HepG2 (cell line): ENCODE measurements at regions not wholly inside any gene's neighbourhood (a gene's known extent, or its start where the extent isn't known, plus 50 kb on each side); places are given as distances from the start of the nearest gene placed in this dataset.

Experiments used
- ATAC-seq: fragments of 200-7000 bp; cut with Tn5 transposase; 3 replicates; pipeline ENCODE4 v1.9.1; 2020; ENCODE audit warnings: mild to moderate bottlenecking, moderate library complexity
- BruUV-seq: library from RNA; stranded (reverse); fragments of 400-500 nt; replicated peaks from 2 replicates; lab custom pipeline; 2021; lab: Mats Ljungman, UMichigan
- CTCF ChIA-PET: fragments of 300-600 bp; formaldehyde crosslinking; extraction: SDS; loops from one replicate; lab custom pipeline; 2021; ENCODE audit warnings: low total read pairs, inconsistent platforms, low intra/inter-chr PET ratio; lab: Yijun Ruan, JAX
- POLR2A ChIA-PET: fragments of 350-600 bp; sonication (Branson Sonifier 250); formaldehyde crosslinking; loops from one replicate; lab custom pipeline; 2020; ENCODE audit warnings: antibody characterized with exemption, inconsistent platforms; lab: Yijun Ruan, JAX
- DNase-seq: peaks from one replicate; pipeline ENCODE4 v3.0.0-alpha.2; 2015; ENCODE audit warnings: low spot score
- FAIRE-seq: peaks from 3 replicates; lab custom pipeline; 2011; peaks lifted over from hg19 to GRCh38; lab: Jason Lieb, UNC
- H2AFZ ChIP-seq: one replicate; pipeline ENCODE4 v1.6.1; 2011; ENCODE audit warnings: low read length, inconsistent platforms
- H3K27ac ChIP-seq: fragments of 300-600 bp; 3 replicates; pipeline ENCODE4 v1.8.0; 2011; ENCODE audit warnings: mixed run types, mild to moderate bottlenecking, mixed read lengths, low read length, inconsistent platforms; ENCODE audit not compliant: insufficient read depth; ENCODE audit errors: extremely low read length
- H3K27me3 ChIP-seq, 2 experiments: fragments of 200-600 bp in 1 of 2; 2 replicates in 1 of 2; 3 replicates in 1 of 2; pipeline versions ENCODE4 v1.6.0 to v1.8.0; 2011; ENCODE audit warnings: low read length in 2 of 2, mild to moderate bottlenecking in 2 of 2, moderate library complexity in 2 of 2, inconsistent platforms in 1 of 2; ENCODE audit not compliant: insufficient read depth in 2 of 2, control insufficient read depth in 1 of 2
- H3K36me3 ChIP-seq, 2 experiments: fragments of 200-600 bp in 1 of 2; replicated peaks in 1 of 2; 2 replicates in 1 of 2; 3 replicates in 1 of 2; pipeline versions ENCODE4 v1.5.1 to v1.8.0; 2011; ENCODE audit warnings: low read length in 2 of 2, inconsistent platforms in 1 of 2; ENCODE audit not compliant: insufficient read depth in 2 of 2, control insufficient read depth in 1 of 2
- H3K4me1 ChIP-seq: 2 replicates; pipeline ENCODE4 v1.5.1; 2012; ENCODE audit warnings: low read length, inconsistent platforms; ENCODE audit not compliant: insufficient read depth
- H3K4me2 ChIP-seq: 2 replicates; pipeline ENCODE4 v1.6.0; 2011; ENCODE audit warnings: low read depth, low read length, inconsistent platforms
- H3K4me3 ChIP-seq, 3 experiments: fragments of 200-600 bp in 1 of 3; sonication (generic), shearing (Covaris generic) in 1 of 3; replicated peaks in 1 of 3; 2 replicates each; pipeline ENCODE4 v1.5.1; 2011 to 2016; ENCODE audit warnings: low read length in 3 of 3, inconsistent platforms in 2 of 3, low read depth in 2 of 3, mild to moderate bottlenecking in 2 of 3, control low read depth in 1 of 3, mixed read lengths in 1 of 3; ENCODE audit not compliant: insufficient read depth in 1 of 3
- H3K79me2 ChIP-seq: one replicate; pipeline ENCODE4 v1.6.1; 2011; ENCODE audit warnings: low read length, inconsistent platforms; ENCODE audit not compliant: insufficient read depth
- H3K9ac ChIP-seq: 2 replicates; pipeline ENCODE4 v1.6.0; 2011; ENCODE audit warnings: mild to moderate bottlenecking, low read depth, low read length, inconsistent platforms; ENCODE audit not compliant: insufficient read depth
- H3K9me3 ChIP-seq: 2 replicates; pipeline ENCODE4 v1.5.1; 2012; ENCODE audit warnings: mild to moderate bottlenecking, low read length
- H4K20me1 ChIP-seq: 2 replicates; pipeline ENCODE4 v1.6.0; 2011; ENCODE audit warnings: inconsistent platforms, mild to moderate bottlenecking, low read length, moderate library complexity; ENCODE audit not compliant: insufficient read depth
- BORCS8-MEF2B ChIP-seq: sonication (generic); formaldehyde crosslinking; IDR thresholded peaks from 2 replicates; pipeline ENCODE4 v1.8.0; 2022; ENCODE audit warnings: mild to moderate bottlenecking, missing genetic modification reagents
- IKZF4 ChIP-seq: sonication (generic); formaldehyde crosslinking; IDR thresholded peaks from 2 replicates; pipeline ENCODE4 v1.5.1; 2020; ENCODE audit warnings: borderline replicate concordance, mild to moderate bottlenecking, low read depth, missing genetic modification reagents; ENCODE audit errors: not compliant biosample characterization
- SOX6 ChIP-seq, 2 experiments: fragments of 450-650 bp in 1 of 2; sonication (generic) in 1 of 2; formaldehyde crosslinking in 1 of 2; IDR thresholded peaks; 2 replicates each; pipeline versions ENCODE4 v1.4.0 to v1.6.1; 2017 to 2020; ENCODE audit warnings: antibody characterized with exemption in 1 of 2, mild to moderate bottlenecking in 1 of 2, missing genetic modification reagents in 1 of 2
- SP5 ChIP-seq: IDR thresholded peaks from 2 replicates; pipeline ENCODE4 v1.6.1; 2016; ENCODE audit warnings: low read depth, borderline replicate concordance
- ZFP82 ChIP-seq: sonication (generic); formaldehyde crosslinking; IDR thresholded peaks from 2 replicates; pipeline ENCODE4 v1.5.1; 2020; ENCODE audit warnings: mild to moderate bottlenecking, missing genetic modification reagents, borderline replicate concordance
- ZKSCAN8 ChIP-seq: IDR thresholded peaks from 2 replicates; pipeline ENCODE4 v1.6.1; 2016; ENCODE audit warnings: borderline replicate concordance, missing genetic modification reagents, missing compliant biosample characterization
- ZNF160 ChIP-seq: sonication (generic); formaldehyde crosslinking; IDR thresholded peaks from 2 replicates; pipeline ENCODE4 v1.8.0; 2022; ENCODE audit warnings: mild to moderate bottlenecking, inconsistent platforms, missing genetic modification reagents
- ZNF3 ChIP-seq: IDR thresholded peaks from 2 replicates; pipeline ENCODE4 v1.7.0; 2017; ENCODE audit warnings: inconsistent platforms
- ZZZ3 ChIP-seq: sonication (generic); formaldehyde crosslinking; IDR thresholded peaks from 2 replicates; pipeline ENCODE4 v1.4.0; 2020; ENCODE audit warnings: missing genetic modification reagents, mild to moderate bottlenecking, borderline replicate concordance
- WGBS: methylation state at CpG from one replicate; pipeline ENCODE4 v1.1.6; 2017; ENCODE audit warnings: low lambda C conversion rate; 5-methylcytosine and 5-hydroxymethylcytosine counted together
- in situ Hi-C: cut with HindIII; loops from 2 replicates; pipeline ENCODE4 v1.10.0; 2017; ENCODE audit warnings: low pct_unique_long_range_greater_than_20kb; ENCODE audit not compliant: extremely low pct_ligation_motif_present
- intact Hi-C: fragments of 100-400 bp; cut with micrococcal nuclease; formaldehyde crosslinking; loops from one replicate; pipeline ENCODE4 v1.10.0; 2022; ENCODE audit not compliant: unreplicated experiment
- TF ChIP-seq, protein P1 (sequence below): sonication (generic); formaldehyde crosslinking; IDR thresholded peaks from 2 replicates; pipeline ENCODE4 v1.4.0; 2020; ENCODE audit warnings: missing genetic modification reagents
- TF ChIP-seq, protein P2 (sequence below): IDR thresholded peaks from 2 replicates; pipeline ENCODE4 v1.6.1; 2016; ENCODE audit warnings: missing genetic modification reagents, missing compliant biosample characterization
- TF ChIP-seq, protein P3 (sequence below): sonication (generic); formaldehyde crosslinking; IDR thresholded peaks from 2 replicates; pipeline ENCODE4 v1.4.0; 2020; ENCODE audit warnings: mild to moderate bottlenecking, missing genetic modification reagents

DNA sequence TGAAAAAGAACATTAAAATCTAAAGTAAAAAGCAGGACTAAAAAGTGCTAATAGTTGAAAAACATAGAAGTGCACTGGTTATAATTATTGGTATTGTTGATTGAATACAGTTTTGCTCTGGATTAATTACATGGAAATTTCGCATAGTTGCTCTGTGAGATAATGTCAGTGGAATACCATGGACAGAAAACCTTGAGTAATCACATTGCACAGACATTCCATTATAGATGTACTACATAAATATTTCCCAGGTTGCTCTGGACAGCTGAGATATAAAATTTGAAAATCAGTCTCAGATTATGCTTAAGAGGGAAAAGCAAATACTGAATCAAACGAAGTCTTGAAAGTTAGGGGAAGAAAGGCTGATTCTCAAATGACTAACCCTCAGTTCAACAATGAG is 439.3 kb upstream of the FLRT2 start:
- no peaks in the 10 kb centered on the region for H3K36me3 ChIP-seq
- ChIA-PET CTCF (no interaction called here), POLR2A (no interaction called here)
- no peak overlapping the region for H3K4me2 ChIP-seq
- no peak for FAIRE-seq
- H3K4me1 ChIP-seq = no peaks in the 10 kb centered on the region
- DNase-seq = no peak
- no peaks in the 10 kb centered on the region for H3K79me2 ChIP-seq
- H3K9me3 ChIP-seq = peaks cover 82% of the 10 kb centered on the region
- TF ChIP-seq, protein P1, sequence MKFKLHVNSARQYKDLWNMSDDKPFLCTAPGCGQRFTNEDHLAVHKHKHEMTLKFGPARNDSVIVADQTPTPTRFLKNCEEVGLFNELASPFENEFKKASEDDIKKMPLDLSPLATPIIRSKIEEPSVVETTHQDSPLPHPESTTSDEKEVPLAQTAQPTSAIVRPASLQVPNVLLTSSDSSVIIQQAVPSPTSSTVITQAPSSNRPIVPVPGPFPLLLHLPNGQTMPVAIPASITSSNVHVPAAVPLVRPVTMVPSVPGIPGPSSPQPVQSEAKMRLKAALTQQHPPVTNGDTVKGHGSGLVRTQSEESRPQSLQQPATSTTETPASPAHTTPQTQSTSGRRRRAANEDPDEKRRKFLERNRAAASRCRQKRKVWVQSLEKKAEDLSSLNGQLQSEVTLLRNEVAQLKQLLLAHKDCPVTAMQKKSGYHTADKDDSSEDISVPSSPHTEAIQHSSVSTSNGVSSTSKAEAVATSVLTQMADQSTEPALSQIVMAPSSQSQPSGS (CRISPR knock-in tag) = no peak
- TF ChIP-seq SP5 (CRISPR knock-in tag) (no peak), BORCS8-MEF2B (CRISPR knock-in tag) (no peak), ZKSCAN8 (CRISPR knock-in tag) (no peak), ZZZ3 (CRISPR knock-in tag) (no peak), SOX6 (IDR thresholded peaks at IDR 0.05) (no peak), SOX6 (CRISPR knock-in tag; IDR thresholded peaks at IDR 0.05) (no peak), IKZF4 (CRISPR knock-in tag) (no peak), ZNF3 (CRISPR knock-in tag) (no peak), ZNF160 (CRISPR knock-in tag) (no peak), ZFP82 (CRISPR knock-in tag) (no peak)
- TF ChIP-seq, protein P2, sequence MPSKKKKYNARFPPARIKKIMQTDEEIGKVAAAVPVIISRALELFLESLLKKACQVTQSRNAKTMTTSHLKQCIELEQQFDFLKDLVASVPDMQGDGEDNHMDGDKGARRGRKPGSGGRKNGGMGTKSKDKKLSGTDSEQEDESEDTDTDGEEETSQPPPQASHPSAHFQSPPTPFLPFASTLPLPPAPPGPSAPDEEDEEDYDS = no peak
- TF ChIP-seq, protein P3, sequence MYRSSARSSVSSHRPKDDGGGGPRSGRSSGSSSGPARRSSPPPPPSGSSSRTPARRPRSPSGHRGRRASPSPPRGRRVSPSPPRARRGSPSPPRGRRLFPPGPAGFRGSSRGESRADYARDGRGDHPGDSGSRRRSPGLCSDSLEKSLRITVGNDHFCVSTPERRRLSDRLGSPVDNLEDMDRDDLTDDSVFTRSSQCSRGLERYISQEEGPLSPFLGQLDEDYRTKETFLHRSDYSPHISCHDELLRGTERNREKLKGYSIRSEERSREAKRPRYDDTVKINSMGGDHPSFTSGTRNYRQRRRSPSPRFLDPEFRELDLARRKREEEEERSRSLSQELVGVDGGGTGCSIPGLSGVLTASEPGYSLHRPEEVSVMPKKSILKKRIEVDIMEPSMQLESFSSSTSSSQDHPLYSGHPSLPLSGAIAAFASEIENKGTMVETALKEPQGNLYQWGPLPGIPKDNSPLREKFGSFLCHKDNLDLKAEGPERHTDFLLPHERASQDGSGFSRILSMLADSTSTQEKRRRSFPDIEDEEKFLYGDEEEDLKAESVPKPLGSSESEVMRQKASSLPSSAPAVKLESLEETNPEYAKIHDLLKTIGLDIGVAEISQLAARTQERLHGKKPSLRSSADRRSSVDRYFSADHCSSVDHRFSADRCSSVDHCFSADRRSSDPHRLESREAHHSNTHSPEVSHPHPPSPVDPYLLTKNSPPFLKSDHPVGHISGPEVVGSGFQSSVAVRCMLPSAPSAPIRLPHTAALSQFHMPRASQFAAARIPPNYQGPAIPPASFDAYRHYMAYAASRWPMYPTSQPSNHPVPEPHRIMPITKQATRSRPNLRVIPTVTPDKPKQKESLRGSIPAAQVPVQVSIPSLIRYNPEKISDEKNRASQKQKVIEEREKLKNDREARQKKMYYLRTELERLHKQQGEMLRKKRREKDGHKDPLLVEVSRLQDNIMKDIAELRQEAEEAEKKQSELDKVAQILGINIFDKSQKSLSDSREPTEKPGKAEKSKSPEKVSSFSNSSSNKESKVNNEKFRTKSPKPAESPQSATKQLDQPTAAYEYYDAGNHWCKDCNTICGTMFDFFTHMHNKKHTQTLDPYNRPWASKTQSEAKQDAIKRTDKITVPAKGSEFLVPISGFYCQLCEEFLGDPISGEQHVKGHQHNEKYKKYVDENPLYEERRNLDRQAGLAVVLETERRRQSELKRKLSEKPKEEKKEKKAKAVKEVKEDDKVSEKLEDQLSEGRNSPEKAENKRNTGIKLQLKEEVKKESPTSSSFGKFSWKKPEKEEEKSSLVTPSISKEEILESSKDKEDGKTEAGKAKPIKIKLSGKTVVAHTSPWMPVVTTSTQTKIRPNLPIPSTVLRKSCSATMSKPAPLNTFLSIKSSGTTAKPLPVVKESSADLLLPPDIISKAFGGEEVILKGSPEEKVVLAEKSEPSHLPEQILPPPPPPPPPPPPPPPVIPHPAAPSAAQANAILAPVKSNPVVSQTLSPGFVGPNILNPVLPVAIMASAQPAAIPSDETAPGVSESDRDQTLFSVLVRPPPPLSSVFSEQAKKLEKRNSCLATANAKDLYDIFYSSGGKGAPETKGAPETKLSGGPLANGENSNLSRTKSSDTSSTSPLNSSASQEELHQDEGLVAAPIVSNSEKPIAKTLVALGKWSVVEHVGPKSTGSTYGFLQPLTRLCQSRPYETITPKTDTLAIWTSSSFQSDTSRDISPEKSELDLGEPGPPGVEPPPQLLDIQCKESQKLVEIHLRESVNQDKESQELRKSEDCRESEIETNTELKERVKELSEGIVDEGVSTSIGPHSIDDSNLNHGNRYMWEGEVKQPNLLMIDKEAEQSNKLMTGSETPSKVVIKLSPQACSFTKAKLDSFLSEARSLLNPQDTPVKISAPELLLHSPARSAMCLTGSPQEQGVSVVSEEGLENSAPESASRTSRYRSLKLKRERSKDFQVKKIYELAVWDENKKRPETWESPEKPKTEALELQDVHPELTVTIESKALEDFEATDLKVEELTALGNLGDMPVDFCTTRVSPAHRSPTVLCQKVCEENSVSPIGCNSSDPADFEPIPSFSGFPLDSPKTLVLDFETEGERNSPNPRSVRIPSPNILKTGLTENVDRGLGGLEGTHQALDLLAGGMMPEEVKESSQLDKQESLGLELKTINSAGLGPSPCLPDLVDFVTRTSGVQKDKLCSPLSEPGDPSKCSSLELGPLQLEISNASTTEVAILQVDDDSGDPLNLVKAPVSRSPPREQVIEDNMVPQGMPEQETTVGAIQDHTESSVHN = no peak
- no peak overlapping the region for H2AFZ ChIP-seq
- 2% methylated on average over 2 of the region's 2 CpGs for WGBS
- ATAC-seq = no peak
- no peaks in the 10 kb centered on the region for H4K20me1 ChIP-seq
- H3K27me3 ChIP-seq = no peaks in the 10 kb centered on the region
- no peak overlapping the region for H3K4me3 ChIP-seq
- H3K27ac ChIP-seq = no peak overlapping the region
- BruUV-seq = no TSS peak
- in situ Hi-C loops (no loop called here), intact Hi-C loops (no loop called here)
- H3K9ac ChIP-seq = no peak overlapping the region
